C4-2B (cell line): ENCODE measurements at regions not wholly inside any gene's neighbourhood (a gene's known extent, or its start where the extent isn't known, plus 50 kb on each side); places are given as distances from the start of the nearest gene placed in this dataset.

Experiments used
- ZFX ChIP-seq: fragments of 450-650 bp; IDR thresholded peaks from 2 replicates; pipeline ENCODE4 v1.6.1; 2017
- TF ChIP-seq, protein P1 (sequence below): fragments of 450-650 bp; conservative IDR thresholded peaks from 2 replicates; pipeline ENCODE4 v1.5.1; 2017; ENCODE audit warnings: mild to moderate bottlenecking

DNA sequence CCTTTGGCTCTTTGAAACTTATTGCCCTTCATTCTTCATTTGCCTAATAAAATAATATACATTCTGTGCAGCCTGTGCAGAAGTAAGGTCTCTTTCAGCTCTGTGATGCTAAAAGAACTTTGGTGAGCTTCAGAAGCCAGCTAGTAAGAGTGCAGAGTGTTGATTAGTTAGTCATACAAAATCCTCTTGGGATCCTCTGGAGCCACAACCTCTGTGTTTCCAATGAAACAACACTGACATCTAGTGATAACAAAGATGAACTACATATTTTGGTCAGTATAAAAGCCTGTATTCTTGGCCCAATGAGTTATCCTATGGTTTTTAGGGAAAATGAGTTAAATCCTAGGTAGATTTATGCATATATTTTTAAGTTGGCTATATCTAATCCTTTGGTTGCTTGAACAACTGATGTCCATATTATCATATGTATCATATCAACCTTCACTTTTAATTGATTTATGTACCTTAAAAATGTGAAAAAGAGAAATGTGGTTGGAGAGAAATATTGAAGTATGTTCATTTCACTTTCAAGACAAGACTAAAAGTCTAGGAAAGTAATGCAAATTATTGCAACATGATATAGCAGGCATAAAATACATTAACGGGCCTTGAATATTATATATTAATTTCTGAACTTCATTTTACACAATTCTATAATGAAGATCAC is 158.4 kb downstream of the KLHL28 start:
- TF ChIP-seq, protein P1, sequence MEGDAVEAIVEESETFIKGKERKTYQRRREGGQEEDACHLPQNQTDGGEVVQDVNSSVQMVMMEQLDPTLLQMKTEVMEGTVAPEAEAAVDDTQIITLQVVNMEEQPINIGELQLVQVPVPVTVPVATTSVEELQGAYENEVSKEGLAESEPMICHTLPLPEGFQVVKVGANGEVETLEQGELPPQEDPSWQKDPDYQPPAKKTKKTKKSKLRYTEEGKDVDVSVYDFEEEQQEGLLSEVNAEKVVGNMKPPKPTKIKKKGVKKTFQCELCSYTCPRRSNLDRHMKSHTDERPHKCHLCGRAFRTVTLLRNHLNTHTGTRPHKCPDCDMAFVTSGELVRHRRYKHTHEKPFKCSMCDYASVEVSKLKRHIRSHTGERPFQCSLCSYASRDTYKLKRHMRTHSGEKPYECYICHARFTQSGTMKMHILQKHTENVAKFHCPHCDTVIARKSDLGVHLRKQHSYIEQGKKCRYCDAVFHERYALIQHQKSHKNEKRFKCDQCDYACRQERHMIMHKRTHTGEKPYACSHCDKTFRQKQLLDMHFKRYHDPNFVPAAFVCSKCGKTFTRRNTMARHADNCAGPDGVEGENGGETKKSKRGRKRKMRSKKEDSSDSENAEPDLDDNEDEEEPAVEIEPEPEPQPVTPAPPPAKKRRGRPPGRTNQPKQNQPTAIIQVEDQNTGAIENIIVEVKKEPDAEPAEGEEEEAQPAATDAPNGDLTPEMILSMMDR, result peak; percentile 94
- TF ChIP-seq ZFX, result no peak
